HG03064 (cell line): ENCODE measurements at regions not wholly inside any gene's neighbourhood (a gene's known extent, or its start where the extent isn't known, plus 50 kb on each side); places are given as distances from the start of the nearest gene placed in this dataset.
"Not testable (repeated sequence)": the region's sequence is repeated elsewhere in the genome, so short reads cannot be mapped to it uniquely, and the experiment has no call there.

Experiments
- ATAC-seq: cut with Tn5 transposase; IDR thresholded peaks from one replicate; pipeline ENCODE4 v1.9.1; 2021; ENCODE audit warnings: low read depth; ENCODE audit not compliant: unreplicated experiment

- ATAC-seq = no peak
Measured at GRCh38 chr3:125695688-125696087, 100.4 kb upstream of the OSBPL11 start.

- not testable (repeated sequence) for ATAC-seq
Measured at GRCh38 chr3:125697126-125697525, 101.8 kb upstream of the OSBPL11 start.

DNA sequence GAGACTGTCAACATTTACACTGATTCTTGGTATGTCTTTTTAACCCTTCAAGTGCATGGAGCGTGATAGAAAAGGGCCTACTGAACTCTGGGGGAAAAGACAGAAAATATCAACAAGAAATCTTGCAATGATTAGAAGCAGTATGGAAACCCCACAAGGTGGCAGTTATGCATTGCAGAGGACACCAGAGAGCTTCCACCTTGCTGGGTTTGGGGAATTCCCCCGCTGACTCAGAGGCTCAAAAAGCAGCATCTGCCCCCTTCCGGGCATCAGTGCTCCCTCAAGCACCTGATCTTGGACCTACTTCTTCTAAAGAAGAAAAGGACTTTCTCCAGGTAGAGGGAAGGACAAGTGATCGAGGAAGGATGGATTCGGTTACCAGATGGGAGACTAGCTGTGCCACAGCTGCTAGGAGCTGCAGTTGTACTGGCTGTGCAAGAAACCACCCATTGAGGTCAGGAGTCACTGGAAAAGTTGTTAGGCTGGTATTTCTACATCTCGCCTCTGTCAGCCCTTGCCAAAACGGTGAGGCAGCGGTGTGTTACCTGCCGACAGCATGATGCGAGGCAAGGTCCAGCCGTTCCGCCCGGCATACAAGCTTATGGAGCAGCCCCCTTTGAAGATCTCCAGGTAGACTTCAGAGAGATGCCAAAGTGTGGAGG, 102.8 kb upstream of the OSBPL11 start:
- not testable (repeated sequence) for ATAC-seq

DNA sequence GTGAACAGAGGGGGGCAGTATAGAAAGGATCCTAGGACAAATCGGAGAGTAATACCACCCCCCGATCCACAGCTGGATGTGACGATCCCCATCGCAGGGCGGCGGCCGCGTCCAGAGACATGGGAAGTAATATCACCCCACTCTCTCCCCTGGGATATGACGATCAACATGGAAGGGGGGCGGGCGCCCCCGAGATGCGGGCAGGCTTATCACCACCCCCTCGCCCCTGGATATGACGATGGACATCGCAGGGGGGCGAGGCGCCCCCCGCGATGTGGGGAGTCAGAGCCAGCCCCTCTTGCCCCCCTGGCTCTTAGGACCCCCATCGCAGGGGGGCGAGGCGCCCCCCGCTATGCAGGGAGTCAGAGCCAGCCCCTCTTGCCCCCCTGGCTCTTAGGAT, 120.4 kb upstream of the OSBPL11 start:
- no peak for ATAC-seq

DNA sequence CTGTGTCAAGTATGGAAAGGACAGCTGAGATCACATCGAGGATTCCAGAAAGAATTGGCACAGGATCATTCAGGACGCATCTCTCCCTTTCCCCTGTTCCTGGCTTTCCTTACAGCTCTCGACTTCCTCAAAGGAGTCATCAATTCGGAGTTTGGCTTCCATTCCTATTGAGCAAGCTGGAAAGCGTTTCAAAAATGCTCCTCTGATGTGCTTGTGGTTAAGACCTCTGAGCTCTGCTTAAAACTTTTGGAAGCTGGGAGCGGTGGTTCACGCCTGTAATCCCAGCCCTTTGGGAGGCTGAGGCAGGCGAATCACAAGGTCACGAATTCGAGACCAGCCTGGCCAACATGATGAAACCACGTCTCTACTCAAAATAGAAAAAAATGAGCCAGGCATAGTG, 136.9 kb upstream of the OSBPL11 start:
- not testable (repeated sequence) for ATAC-seq

DNA sequence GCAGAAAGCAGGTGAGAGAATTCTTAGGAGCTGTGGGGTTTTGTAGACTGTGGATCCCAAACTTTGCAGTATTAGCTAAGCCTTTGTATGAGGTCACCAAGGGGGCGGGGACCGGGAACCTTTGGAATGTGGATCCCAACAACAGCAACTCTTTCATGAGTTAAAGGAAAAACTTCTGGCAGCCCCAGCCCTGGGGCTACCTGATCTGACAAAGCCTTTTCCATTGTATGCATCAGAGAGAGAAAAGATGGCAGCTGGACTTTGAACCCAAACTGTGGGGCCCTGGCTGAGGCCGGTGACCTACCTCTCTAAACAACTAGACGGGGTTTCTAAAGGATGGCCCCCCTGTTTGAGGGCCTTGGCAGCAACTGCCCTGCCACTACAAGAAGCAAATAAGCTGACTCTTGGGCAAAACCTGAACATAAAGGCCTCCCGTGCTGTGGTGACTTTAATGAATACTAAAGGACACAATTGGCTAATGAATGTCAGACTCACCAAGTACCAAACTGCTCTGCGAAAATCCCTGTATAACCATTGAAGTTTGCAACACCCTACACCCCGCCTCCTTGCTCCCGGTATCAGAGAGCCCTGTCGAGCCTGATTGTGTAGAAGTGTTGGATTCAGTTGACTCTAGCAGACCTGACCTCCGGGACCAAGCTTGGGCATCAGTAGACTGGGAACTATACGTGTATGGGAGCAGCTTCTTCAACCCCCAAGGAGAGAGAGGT, 146.9 kb upstream of the OSBPL11 start:
- ATAC-seq = not testable (repeated sequence)

GRCh38 chr3:125742845-125743244, 147.5 kb upstream of the OSBPL11 start:
- ATAC-seq = not testable (repeated sequence)

DNA sequence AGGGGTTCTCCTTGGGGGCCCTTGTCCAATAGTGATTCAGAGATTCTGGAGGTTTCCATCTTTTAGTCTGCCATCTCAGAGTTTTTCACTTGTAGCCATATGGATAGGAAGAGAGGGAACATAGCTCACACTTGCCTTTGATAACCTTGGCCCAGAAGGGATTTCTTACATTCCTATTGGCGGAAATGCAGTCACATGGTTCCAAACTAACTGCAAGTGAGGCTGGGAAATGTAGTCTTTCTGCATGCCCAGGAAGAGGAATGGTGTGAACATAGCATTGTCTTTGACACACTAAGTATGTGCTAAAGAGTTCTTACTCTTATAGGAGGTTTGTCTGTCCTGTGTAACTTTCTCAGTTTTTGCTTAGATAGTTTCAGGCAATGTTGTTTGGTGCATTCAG, 161.8 kb upstream of the OSBPL11 start:
- ATAC-seq = not testable (repeated sequence)

GRCh38 chr3:125758641-125759130, 163.4 kb upstream of the OSBPL11 start:
- ATAC-seq = not testable (repeated sequence)

- ATAC-seq = not testable (repeated sequence)
Measured at GRCh38 chr3:125762601-125763000, 167.3 kb upstream of the OSBPL11 start.

DNA sequence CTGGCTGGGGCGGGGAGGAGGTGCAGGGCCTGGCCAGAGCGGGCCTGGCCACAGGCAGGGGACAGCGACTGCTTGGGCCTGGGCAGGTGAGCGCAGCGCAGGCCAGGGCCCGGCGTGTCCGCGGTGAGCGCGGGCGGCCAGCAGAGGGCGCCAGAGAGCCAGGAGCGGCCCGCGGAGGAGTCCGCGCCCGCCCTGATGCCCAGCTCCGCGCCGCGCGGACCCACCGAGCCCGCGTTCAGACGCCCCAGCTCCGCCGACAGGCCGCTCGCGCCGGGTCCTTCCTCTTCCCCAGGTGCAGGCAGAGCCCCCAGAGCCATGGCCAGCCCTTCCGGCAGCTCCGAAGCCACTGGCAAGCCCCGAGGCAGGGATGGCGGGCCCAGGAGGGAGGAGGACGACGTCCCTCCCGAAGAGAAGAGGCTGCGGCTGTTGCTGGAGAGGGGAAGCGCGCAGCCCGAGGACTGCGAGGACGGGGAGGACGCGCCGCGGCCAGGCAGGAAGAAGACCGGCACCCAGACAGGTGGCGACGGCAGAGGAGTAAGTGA, 171.1 kb upstream of the OSBPL11 start:
- not testable (repeated sequence) for ATAC-seq

GRCh38 chr3:125766931-125767330, 171.6 kb upstream of the OSBPL11 start:
- not testable (repeated sequence) for ATAC-seq

DNA sequence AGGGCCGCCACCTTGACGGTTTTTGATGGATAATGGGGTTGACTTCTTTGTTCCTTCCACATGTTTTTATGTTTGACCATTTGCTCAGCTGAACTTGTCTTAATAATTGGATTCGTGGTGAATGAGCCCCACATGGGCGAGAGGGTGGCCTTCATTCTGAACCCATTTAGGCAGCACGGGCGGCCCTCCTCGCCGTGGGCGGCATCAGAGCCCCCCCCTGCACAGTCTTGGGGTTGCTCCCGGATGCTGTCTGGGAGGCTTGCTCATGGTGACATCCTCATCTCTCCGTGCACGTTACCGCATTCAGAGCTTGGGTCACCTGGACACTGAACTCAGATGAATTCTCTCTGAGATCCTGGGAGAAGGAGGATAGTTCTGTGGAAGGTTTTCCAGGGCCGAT, 172.3 kb upstream of the OSBPL11 start:
- ATAC-seq = no peak

GRCh38 chr3:125768821-125769220, 173.5 kb upstream of the OSBPL11 start:
- ATAC-seq = not testable (repeated sequence)

DNA sequence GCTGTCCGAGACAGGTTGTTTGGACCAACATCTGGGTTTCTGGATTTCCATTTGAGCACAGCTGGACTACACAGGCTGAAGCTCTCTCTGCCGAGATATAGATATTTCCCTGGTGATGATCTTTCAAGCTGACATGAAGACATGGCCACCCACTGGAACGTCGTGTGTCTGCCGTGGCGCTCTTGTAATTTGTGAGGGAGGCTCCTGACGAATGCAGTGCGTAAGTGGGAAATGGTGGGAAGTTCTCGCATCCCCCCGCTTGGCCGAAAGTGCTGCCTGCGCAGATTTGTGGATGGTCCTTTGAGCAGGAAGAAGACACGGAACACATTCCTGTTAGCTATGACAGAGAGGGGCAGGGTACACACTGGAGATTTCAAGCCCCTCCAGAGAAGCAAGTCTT, 176.2 kb upstream of the OSBPL11 start:
- not testable (repeated sequence) for ATAC-seq

DNA sequence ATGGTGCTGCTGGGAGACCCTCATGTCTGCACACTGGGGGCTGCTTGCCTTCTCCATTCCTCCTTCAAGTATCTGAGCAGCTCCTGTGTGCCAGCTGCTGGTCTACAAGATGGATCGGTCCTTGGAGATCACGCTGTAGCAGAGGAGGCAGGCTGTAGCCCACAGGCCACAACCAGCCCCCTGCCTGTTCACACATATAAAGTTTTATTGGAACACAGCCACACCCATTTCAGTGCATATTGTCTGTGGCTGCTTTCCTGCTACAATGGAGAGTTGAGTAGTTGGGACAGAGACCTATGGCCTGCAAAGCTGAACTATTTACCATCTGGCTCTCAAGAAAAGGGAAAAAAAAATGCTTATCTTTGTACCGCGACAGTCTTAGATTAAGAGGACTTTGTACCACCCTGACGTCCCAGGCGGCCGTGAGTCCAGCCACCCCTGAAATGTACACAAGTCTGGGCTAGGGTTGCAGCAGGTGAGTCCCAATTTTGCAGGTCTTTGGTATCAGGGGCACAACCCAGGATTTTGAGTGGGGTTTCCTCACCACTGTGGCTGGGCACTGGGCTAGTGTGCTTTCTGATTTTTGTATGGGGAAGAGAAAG, 179.2 kb upstream of the OSBPL11 start:
- not testable (repeated sequence) for ATAC-seq

- not testable (repeated sequence) for ATAC-seq
Measured at GRCh38 chr3:125775106-125775505, 179.8 kb upstream of the OSBPL11 start.

GRCh38 chr3:125775606-125776294, 180.5 kb upstream of the OSBPL11 start:
- ATAC-seq = not testable (repeated sequence)

DNA sequence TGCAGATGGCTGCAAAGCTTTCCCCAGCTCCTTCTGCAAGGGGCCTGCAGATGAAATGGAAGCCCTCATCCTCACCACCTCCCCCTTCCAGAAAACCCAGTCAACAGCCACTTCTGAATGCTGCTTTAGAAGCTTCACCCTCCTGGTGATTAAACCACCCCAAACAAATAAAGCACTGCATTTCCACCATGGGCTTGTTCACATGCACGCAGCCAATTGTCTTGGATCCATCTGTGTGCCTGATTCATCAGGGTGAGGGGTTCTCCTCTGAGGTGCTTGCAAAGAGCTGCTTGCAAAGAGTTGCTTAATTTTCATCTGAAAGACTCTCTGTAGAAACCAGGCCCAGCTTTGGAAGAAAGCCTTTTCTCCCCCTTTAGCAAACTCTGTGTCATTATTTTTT, 184.0 kb upstream of the OSBPL11 start:
- ATAC-seq = not testable (repeated sequence)

- not testable (repeated sequence) for ATAC-seq
Measured at GRCh38 chr3:125779918-125780317, 184.6 kb upstream of the OSBPL11 start.
